ENCODE measurements at regions not wholly inside any gene's neighbourhood (a gene's known extent, or its start where the extent isn't known, plus 50 kb on each side); places are given as distances from the start of the nearest gene placed in this dataset.

GRCh38 chr3:103166890-103167289 lies 732.1 kb downstream of the ZPLD1 start:
- TF ChIP-seq, protein P1, sequence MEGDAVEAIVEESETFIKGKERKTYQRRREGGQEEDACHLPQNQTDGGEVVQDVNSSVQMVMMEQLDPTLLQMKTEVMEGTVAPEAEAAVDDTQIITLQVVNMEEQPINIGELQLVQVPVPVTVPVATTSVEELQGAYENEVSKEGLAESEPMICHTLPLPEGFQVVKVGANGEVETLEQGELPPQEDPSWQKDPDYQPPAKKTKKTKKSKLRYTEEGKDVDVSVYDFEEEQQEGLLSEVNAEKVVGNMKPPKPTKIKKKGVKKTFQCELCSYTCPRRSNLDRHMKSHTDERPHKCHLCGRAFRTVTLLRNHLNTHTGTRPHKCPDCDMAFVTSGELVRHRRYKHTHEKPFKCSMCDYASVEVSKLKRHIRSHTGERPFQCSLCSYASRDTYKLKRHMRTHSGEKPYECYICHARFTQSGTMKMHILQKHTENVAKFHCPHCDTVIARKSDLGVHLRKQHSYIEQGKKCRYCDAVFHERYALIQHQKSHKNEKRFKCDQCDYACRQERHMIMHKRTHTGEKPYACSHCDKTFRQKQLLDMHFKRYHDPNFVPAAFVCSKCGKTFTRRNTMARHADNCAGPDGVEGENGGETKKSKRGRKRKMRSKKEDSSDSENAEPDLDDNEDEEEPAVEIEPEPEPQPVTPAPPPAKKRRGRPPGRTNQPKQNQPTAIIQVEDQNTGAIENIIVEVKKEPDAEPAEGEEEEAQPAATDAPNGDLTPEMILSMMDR (IDR thresholded peaks at IDR 0.05), result no peak
- no peak for TF ChIP-seq POLR2A (IDR thresholded peaks at IDR 0.05)
- no peak for TF ChIP-seq EP300 (IDR thresholded peaks at IDR 0.05)

Data from sigmoid colon (tissue), 4 donors.